C1 segment of cervical spinal cord (tissue), 14 donors: ENCODE measurements at regions not wholly inside any gene's neighbourhood (a gene's known extent, or its start where the extent isn't known, plus 50 kb on each side); places are given as distances from the start of the nearest gene placed in this dataset.
A peak's percentile ranks its signal among the peaks of the same experiment; 100 is the strongest.
"Not testable (repeated sequence)": the region's sequence is repeated elsewhere in the genome, so short reads cannot be mapped to it uniquely, and the experiment has no call there.

Experiments
- DNase-seq, 14 donors: peaks; one replicate each; lab custom pipeline; 2025; lab: John Stamatoyannopoulos, UW

DNA sequence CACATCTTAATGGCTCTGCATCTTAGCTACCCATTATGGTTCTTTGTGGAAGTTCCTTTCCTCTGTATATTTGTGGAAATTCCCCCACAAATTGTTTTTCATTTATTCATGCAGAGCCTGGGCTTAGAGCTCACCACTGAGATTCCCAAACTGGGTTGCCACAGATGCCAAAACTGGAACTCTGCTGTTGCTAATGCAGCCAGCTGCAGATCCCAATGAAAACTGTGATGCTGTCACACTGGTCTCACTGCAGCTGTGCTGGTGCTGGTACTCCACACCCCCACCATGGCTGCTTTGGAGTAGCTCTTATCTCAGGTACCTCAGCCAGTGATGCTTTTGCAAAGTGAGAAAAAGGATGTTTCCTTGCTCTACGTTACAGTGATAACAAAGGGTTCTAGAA is 87.7 kb downstream of the DCK start:
- no peak for DNase-seq

DNA sequence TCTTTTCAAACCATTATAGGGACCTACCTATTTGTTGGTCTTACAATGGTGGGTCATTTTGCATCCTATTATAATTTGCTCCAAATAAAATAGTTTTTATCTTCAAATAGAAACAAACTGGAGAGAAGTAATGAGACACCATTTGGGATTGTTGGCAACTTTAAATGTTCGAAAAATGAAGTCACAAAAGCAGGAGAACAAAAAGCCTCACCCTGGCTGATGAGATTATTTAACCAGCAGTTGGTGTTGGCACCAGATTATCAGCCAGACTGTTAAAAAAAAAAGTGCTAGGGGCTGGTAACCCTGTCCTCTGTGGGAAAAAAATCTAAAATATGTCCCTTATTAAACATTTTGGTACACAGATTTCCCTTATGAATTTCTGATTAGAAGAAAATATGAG is 100.3 kb downstream of the DCK start:
- peak in 1 of 14 donors; percentile 60 for DNase-seq

DNA sequence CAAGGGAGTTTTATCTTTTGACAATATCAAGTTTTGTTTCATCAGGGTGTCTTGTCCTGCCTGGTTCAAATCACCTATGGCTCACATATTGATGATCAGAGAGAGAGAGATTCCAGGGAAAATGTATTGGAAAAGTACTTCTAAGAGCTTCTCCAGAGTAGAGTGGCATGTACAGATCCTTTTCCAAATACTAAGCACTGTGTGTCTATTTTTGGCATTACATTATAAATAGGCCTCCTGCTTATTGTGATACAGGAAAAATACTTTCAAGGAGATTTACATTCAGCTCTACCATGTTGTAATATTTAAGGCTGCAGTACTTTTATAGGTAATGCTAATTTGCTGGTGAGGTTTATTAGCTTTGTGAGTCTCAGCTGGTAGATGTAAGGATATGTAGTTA is 100.8 kb downstream of the DCK start:
- DNase-seq = peak in 1 of 14 donors; percentile 43

DNA sequence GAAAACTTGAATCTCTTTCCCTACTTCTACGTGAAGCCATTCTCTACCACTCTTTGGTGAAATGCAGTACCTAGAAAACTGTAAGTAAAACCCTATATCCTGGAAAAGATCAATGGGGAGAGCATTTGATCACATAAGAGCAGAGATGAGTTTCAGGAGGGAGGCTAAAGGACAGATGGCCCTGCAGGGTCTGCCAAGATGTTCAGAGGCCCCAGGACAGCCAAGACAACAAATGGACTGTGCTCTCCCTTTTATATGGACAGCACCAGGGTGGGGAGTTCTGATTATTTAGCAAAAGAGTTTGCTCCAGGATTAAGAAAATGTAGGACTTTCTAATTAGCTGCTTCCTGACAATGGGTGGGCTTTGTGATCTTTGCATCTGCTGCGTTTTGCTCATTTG is 101.7 kb downstream of the DCK start:
- peak in 1 of 14 donors; percentile 57 for DNase-seq

DNA sequence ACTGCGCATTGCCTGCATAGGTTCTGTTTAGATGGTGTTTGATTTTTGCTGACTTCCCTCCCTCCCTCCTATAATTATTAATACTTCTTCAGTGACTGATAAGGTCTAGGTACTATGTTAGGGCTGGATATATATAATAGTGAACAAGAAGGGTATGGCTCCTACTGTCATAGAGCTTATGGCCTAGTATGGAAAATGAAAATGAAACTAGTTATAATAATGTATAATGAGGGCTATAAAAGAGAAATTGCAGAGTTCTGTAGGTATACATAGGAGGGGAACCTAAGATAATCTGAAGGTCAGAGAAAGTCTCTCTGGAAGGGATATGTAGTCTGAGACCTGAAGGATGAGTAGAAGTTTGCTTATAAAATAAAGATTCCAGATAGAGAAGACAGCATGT is 102.1 kb downstream of the DCK start:
- no peak for DNase-seq

DNA sequence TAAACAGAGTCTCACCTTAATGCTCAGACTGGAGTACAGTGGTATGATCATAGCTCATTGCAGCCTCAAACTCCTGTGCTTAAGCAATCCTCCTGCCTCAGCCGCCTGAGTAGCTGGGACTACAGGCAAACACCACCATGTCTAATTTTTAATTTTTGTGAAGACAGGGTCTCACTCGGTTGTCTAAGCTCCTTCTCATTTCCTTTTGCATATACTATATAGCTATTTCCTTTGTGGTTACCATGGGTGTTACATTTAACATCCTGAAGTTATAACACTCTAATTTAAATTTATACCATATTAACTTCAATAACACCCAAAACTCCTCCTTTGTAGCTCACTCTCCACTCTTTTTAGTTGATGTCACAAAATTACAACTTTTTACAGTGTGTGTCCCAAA is 114.3 kb downstream of the DCK start:
- DNase-seq = no peak

DNA sequence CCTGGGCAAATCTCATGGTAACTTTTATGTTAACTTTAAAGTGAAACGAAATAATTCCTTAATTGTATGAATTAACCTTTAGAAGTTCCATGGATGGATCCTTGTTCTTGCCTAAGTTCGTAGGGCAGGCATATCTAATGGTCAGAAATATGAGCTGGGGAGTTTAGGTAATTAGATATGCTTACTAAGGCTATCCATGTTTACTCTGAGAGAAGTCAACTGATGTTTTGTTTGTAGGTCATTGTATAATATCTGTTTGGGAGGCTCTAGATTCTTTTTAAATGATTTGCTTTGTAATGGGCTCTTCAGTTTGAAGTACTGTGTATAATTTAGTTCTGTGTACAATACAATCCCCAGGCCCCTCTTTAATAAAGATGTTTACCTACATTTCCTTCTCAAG is 117.0 kb downstream of the DCK start:
- no peak for DNase-seq

DNA sequence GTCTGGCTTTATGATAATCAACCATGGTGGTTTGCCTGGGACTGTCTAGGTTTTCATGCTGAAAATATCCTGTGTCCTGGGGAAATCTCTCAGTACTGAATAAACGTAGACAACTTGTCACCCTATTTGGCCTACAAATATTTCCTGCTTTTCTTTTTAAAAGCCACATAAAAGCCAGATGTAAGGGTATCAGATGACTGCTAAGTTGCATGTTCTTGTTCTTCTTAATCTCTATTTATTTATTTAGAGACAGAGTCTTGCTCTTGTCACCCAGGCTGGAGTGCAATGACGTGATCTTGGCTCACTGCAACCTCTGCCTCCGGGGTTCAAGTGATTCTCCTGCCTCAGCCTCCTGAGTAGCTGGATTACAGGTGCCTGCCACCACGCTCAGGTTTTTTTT is 117.7 kb downstream of the DCK start:
- not testable (repeated sequence) for DNase-seq

DNA sequence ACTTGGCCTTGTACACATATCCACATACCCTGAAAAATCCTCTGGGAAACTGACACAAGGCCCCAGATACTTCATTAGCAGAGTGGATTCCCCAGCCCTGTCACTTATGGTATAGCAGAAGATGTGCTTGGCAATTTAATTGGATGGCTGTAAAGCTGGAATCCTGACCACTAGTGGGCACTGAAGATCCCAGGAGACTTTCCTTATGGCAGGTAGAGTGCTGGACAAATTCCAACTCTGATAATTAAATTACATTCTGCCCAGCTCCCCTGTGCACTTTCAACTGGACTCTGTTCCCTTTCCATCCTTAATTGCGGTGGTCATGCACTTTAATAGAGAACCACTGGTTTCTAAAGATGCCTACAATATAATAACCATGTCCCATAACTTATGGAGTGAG is 119.8 kb downstream of the DCK start:
- no peak for DNase-seq

DNA sequence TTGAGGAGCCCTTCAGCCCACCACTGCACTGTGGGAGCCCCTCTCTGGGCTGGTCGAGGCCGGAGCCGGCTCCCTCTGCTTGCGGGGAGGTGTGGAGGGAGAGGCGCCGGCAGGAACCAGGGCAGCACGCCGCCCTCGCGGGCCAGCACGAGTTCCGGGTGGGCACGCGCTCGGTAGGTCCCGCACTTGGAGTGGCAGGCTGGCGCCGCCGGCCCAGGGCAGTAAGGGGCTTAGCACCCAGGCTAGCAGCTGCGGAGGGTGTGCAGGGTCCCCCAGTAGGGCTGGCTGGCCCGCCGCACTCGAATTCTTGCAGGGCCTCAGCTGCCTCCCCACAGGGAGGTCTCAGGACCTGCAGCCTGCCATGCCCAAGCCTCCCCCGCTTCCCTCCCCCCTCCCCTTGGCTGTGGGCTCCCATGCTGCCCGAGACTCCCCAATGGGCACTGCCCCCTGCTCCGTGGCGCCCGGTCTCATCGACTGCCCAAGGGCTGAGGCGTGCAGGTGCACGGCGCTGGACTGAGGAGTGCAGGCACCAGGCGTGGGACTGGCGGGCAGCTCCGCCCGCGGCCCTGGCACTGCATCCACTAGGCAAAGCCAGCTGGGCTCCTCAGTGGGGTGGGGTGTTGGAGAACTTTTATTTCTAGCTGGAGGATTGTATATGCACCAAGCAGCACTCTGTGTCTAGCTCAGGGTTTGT is 127.5 kb downstream of the DCK start:
- no peak for DNase-seq

DNA sequence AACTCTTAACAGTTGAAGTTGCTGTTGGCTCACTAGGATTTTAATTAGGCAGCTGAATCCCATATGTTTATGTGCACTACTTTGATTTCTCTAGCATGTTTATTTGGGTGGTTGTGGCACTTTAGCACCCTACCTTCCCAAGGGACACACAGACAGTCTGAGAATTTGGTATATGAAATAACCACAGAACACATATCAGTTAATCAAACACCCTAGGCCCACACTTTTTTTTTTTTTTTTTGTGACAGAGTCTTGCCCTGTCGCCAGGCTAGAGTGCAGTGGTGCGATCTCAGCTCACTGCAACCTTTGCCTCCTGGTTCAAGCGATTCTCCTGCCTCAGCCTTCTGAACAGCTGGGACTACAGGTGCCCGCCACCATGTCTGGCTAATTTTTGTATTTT is 130.5 kb downstream of the DCK start:
- DNase-seq = no peak

DNA sequence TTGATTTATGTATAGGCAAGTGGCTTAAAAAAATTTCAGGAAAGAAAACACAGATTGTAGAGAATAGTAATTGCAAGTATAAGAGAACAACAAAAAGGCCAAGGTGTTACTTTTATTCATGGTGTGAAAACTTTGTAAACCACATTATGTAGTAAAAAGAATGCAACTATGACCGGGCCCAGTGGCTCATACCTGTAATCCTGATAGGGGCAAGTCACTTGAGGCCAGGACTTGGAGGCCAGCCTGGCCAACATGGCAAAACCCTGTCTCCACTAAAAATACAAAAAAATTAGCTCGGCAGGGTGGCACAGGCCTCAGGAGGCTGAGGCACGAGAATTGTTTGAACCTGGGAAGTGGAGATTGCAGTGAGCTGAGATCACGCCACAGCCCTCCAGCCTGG is 131.7 kb downstream of the DCK start:
- no peak for DNase-seq

DNA sequence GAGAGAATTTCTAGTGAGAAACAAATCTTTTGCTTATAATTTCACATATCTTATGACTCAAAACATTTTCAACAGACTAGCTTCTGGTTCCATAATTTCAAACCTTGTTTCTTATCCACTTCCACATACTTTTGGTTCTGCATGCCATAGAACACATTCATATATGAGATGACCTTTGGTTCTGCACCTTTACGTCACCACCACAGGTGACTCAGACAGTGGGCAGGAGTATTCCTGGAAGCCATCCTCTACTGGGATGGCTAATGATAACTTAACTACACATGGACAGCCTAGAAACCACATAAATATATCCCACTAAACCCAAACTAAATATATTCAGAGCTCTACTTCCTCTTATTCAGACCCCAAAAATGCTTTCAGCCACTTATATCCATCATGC is 133.3 kb downstream of the DCK start:
- DNase-seq = no peak

DNA sequence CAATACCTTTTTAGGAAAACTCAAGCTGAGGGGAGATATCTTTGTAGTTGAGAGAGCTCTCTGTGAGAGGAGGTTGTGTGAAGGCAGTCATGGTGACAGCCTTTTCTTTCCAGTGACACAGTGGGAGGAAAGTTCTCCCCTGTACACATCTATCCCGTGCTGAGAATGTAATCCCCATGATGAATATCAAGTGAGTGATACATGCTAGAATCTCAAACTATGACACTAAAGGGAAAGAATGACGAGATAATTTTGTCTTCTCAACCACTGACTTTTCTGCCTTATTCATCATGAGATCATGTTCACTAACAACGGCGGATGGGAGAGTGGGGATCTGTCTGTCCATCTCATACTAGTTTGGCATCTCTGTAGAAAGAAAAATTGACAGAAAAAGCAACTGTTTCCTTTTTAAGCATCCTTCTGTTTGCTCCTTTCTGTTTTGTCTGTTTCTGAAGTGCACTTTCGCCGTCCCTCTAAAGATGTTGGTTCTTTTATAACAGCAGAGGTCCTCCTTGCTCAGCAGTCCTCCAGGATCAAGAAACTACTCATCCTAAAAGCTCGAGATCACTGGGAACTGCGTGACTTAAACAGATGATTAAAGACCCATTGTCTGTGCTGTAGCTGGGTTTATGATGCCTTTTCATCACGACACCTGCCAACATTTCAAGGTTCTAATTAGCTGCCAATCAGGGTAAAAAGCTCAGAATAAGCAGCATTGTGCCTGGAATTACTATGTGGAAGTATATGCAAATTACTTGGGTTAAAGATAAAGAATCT is 137.6 kb downstream of the DCK start:
- DNase-seq = peak in 1 of 14 donors; percentile 4

DNA sequence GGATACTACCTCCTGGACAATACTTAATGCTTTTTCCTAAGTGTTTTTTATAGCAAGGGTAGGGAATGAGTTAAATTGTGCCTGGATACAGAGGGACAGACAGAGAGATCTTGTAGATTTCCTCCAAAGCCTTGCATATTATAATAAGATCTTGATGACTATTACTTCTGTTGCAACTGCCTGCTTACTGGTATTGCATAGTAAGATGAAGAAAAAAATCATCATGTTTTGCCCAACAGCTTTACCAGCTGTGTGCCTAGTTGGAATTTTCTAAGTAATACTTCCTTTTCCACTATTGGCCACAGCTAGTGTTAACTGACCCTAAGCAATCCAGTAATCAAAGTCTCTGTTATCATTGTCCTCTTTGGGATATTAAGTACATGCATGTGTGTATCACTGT is 139.0 kb downstream of the DCK start:
- no peak for DNase-seq

DNA sequence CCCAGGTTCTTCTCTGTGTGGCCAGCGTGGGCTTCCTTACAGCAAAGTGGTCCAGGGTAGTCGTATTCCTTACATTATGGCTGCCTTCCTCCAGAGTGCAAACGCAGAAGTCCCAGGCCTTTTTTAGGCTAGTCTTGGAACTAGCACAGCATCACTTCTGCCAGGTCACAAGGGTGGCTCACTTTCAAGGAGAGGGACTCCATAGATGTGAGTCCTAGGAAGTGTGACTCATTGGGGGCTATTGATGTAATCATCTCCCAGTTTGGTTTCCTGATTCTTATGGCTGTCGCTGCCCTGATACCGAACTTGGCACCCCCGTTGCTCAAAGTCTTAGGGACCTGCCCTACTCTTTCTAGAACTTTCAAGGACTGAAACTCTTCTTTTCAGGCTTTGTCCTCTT is 140.0 kb downstream of the DCK start:
- DNase-seq = no peak

DNA sequence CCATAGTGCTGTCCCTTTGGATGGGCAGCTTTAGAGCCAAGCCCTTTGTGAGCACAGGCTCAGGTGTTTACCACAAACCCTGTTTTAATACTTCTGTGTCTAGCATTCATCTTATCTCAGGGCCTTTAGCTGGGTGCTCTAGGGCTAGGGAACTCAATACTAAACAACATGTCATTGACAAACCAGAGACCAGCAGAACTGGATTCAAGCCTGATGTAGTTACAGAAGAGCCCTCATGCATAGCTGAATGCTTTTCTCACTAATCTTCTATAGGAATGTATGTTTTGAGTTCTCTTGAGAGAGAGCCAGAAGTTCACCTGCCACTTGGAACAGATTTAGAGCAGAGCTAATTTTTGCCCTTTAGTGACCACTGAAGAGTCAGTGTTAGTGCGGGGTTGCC is 142.6 kb downstream of the DCK start:
- no peak for DNase-seq

DNA sequence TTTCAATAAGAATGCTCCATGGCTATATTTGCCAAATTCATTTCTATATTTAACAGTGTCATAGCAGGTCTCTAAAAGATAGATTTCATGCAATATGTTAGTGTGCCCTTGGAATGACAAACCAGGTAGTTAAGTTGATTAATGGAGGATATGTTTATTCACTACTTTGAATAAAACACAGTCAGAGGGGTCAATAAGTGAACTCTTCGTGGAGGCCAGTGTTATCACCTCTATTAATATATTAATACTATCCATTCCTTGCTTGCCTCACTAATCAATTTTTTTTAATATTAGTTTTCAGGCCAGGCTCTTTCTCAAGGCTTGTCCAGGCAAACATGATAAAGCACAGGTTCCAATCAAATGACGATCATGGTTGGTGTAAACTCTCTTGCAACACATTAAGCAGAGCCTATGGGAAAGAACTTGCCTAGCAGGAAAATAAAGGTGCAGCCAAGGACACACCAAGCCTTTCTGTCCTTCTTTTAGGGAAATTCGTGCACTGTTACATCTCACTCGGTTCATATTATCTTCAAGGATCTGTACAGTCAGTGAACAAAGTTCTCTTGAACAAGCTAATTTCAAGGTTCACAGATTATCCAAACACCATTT is 144.7 kb downstream of the DCK start:
- no peak for DNase-seq

DNA sequence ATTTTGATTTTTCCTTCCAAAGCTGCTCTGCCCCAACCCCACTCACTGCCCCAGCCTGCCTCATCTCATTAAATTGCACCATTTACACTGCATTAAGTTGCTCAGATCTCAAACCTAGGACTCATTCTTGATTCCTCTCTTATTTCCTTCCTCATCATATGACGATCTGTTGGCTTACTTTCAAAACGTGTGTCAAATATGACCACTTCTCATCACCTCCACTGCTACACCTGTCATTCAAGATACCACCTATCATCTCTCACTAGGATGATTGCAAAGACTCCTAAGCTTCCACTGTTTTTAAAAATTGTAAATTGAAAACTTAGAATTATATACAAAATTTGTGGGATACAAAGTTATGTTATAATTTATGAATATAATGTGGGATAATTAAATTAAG is 147.1 kb downstream of the DCK start:
- DNase-seq = no peak

DNA sequence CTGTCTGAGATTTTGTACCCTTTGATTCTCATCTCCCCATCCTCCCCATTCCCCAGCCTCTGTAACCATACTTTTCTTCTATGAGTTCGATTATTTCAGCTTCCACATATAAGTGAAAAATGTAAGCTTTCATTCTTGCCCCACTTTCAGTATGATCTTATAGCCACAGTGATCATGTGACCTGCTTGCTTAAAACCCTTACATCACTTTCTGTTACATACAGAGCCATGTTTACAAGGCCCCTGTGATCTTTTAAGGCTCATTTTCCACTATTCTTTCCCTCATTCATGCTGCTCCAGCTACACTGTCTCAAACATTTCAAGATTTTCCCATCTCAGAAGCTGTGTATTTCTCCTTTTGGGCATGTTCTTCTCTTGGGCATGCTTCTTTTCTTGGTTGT is 147.7 kb downstream of the DCK start:
- DNase-seq = no peak

DNA sequence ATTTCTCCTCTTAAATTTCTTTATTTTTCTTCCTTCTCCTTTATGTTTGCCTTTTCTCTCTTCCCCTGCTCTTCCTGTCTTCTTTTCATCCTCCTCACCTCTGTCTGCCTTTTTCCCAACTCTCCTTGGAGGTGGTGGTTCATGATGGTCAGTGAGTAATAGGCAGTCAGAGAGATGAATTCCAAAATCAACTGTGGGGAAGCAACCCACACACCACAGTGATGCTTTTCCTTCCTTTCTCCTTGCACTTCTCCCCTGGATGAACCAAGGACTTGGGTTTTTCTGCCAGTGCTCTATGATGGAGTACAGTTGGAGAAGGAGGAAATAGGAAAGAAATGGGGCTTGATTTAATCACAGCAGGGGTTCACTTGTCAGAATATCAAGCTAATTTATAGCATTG is 153.8 kb downstream of the DCK start:
- no peak for DNase-seq

DNA sequence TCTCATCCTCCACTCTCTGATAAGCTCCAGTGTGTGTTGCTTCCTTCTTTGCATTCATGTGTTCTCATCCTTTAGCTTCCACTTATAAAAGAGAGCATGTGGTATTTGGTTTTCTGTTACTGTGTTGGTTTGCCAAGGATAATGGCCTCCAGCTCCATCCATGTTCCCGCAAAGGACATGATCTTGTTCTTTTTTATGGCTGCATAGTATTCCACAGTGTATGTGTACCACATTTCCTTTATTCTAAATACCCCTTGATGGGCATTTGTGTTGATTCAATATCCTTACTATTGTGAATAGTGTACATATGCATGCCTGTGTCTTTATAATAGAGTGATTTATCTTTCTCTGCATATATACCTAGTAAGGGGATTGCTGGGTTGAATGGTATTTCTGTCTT is 155.1 kb downstream of the DCK start:
- no peak for DNase-seq

DNA sequence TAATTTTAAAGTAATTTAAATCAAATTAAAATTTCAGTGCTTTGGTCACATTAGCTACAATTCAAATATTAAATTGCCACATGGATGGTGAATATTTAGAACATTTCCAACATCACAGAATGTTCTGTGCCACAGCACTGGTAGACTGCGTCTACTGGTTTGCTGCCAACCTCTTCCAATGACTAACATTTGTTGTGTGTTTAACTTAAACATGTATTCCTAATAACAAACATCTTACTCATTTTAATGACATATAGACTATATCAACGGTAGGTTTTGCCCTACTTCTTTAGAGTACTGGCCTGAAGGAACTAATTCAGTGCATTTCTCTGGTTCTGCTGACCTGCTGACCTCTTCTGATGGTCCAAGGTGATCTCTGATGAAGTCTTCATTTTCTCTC is 157.6 kb downstream of the DCK start:
- DNase-seq = peak in 1 of 14 donors; percentile 3
